ENCODE measurements at regions not wholly inside any gene's neighbourhood (a gene's known extent, or its start where the extent isn't known, plus 50 kb on each side); places are given as distances from the start of the nearest gene placed in this dataset.

- DNase-seq (ENCODE audit: low read depth in 2 of 2): peak; percentile 37 to 72
- Histone ChIP-seq H3K9ac (ENCODE audit: insufficient read depth, low read length) (no peak overlapping the region), H2AFZ (ENCODE audit: low read length) (no peak overlapping the region), H3K27ac (ENCODE audit: insufficient read depth, low read length) (no peak overlapping the region), H4K20me1 (ENCODE audit: control insufficient read depth, extremely low read depth, insufficient read depth, low read length) (no peaks in the 10 kb centered on the region), H3K4me2 (ENCODE audit: extremely low read depth, insufficient read depth, low read length) (no peak overlapping the region), H3K4me1 (ENCODE audit: control insufficient read depth, extremely low read depth, insufficient read depth, low read length) (no peaks in the 10 kb centered on the region), H3K36me3 (ENCODE audit: control insufficient read depth, insufficient read depth, low read length) (no peaks in the 10 kb centered on the region), H3K27me3 (ENCODE audit: control insufficient read depth, insufficient read depth, low read length) (no peaks in the 10 kb centered on the region), H3K4me3 (replicated peaks in 1 of 4; ENCODE audit: control extremely low read depth in 1 of 4, insufficient read depth in 1 of 4, low read depth in 3 of 4, low read length in 4 of 4) (no peak overlapping the region), H3K79me2 (ENCODE audit: control insufficient read depth, insufficient read depth, low read length) (no peaks in the 10 kb centered on the region), H3K9me3 (ENCODE audit: control insufficient read depth, insufficient read depth, low read depth, low read length) (no peaks in the 10 kb centered on the region)
- TF ChIP-seq EZH2 (IDR thresholded peaks at IDR 0.05; ENCODE audit: low read length, missing control alignments) (no peak), CTCF (conservative IDR thresholded peaks at IDR 0.05 in 1 of 2, IDR thresholded peaks at IDR 0.05 in 1 of 2; ENCODE audit: low read depth in 1 of 2, low read length in 2 of 2) (peak; percentile 29 to 57)
These were observed 260.6 kb downstream of the PAX3 start for GRCh38 chr2:222038067-222038802.

DNA sequence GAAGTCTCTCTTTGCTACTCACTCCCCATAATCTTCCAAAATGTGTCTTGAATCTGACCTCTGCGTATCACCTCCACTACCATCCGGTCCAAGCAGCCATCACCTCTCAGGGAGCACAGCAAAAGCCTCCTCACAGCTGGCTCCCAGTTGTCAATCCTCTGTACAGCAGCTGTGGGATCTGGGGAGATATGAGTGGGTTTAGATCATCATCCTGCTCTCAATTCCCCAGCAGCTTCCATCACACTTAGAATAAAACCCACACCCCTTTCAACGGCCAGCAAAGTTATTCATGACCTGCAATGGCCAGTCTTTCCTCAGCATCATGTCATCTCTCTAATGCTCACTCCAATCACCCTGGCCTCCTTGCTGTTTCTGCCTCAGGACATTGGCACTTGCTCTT is 261.6 kb downstream of the PAX3 start:
- Histone ChIP-seq H3K27ac (ENCODE audit: insufficient read depth, low read length) (no peak overlapping the region), H4K20me1 (ENCODE audit: control insufficient read depth, extremely low read depth, insufficient read depth, low read length) (no peaks in the 10 kb centered on the region), H3K4me2 (ENCODE audit: extremely low read depth, insufficient read depth, low read length) (no peak overlapping the region), H3K4me3 (replicated peaks in 1 of 4; ENCODE audit: control extremely low read depth in 1 of 4, insufficient read depth in 1 of 4, low read depth in 3 of 4, low read length in 4 of 4) (no peak overlapping the region), H2AFZ (ENCODE audit: low read length) (no peak overlapping the region), H3K9ac (ENCODE audit: insufficient read depth, low read length) (no peak overlapping the region), H3K27me3 (ENCODE audit: control insufficient read depth, insufficient read depth, low read length) (no peaks in the 10 kb centered on the region), H3K9me3 (ENCODE audit: control insufficient read depth, insufficient read depth, low read depth, low read length) (no peaks in the 10 kb centered on the region), H3K36me3 (ENCODE audit: control insufficient read depth, insufficient read depth, low read length) (no peaks in the 10 kb centered on the region), H3K4me1 (ENCODE audit: control insufficient read depth, extremely low read depth, insufficient read depth, low read length) (no peaks in the 10 kb centered on the region), H3K79me2 (ENCODE audit: control insufficient read depth, insufficient read depth, low read length) (no peaks in the 10 kb centered on the region)
- DNase-seq (ENCODE audit: low read depth in 2 of 2): no peak
- TF ChIP-seq EZH2 (IDR thresholded peaks at IDR 0.05; ENCODE audit: low read length, missing control alignments): no peak
- TF ChIP-seq CTCF (conservative IDR thresholded peaks at IDR 0.05 in 1 of 2, IDR thresholded peaks at IDR 0.05 in 1 of 2; ENCODE audit: low read depth in 1 of 2, low read length in 2 of 2): no peak

- H3K4me2 ChIP-seq (ENCODE audit: extremely low read depth, insufficient read depth, low read length): no peak overlapping the region
- no peaks in the 10 kb centered on the region for H3K27me3 ChIP-seq (ENCODE audit: control insufficient read depth, insufficient read depth, low read length)
- H3K9ac ChIP-seq (ENCODE audit: insufficient read depth, low read length): no peak overlapping the region
- no peak overlapping the region for H3K27ac ChIP-seq (ENCODE audit: insufficient read depth, low read length)
- DNase-seq (ENCODE audit: low read depth in 2 of 2): no peak
- H3K4me1 ChIP-seq (ENCODE audit: control insufficient read depth, extremely low read depth, insufficient read depth, low read length): no peaks in the 10 kb centered on the region
- no peaks in the 10 kb centered on the region for H3K79me2 ChIP-seq (ENCODE audit: control insufficient read depth, insufficient read depth, low read length)
- no peak overlapping the region for H3K4me3 ChIP-seq (replicated peaks in 1 of 4; ENCODE audit: control extremely low read depth in 1 of 4, insufficient read depth in 1 of 4, low read depth in 3 of 4, low read length in 4 of 4)
- H3K36me3 ChIP-seq (ENCODE audit: control insufficient read depth, insufficient read depth, low read length): no peaks in the 10 kb centered on the region
- no peaks in the 10 kb centered on the region for H3K9me3 ChIP-seq (ENCODE audit: control insufficient read depth, insufficient read depth, low read depth, low read length)
- TF ChIP-seq EZH2 (IDR thresholded peaks at IDR 0.05; ENCODE audit: low read length, missing control alignments): no peak
- no peak for TF ChIP-seq CTCF (conservative IDR thresholded peaks at IDR 0.05 in 1 of 2, IDR thresholded peaks at IDR 0.05 in 1 of 2; ENCODE audit: low read depth in 1 of 2, low read length in 2 of 2)
- H4K20me1 ChIP-seq (ENCODE audit: control insufficient read depth, extremely low read depth, insufficient read depth, low read length): no peaks in the 10 kb centered on the region
- H2AFZ ChIP-seq (ENCODE audit: low read length): no peak overlapping the region
These were observed 264.7 kb downstream of the PAX3 start for GRCh38 chr2:222034058-222034457.
